ENCODE measurements at regions not wholly inside any gene's neighbourhood (a gene's known extent, or its start where the extent isn't known, plus 50 kb on each side); places are given as distances from the start of the nearest gene placed in this dataset.

DNA sequence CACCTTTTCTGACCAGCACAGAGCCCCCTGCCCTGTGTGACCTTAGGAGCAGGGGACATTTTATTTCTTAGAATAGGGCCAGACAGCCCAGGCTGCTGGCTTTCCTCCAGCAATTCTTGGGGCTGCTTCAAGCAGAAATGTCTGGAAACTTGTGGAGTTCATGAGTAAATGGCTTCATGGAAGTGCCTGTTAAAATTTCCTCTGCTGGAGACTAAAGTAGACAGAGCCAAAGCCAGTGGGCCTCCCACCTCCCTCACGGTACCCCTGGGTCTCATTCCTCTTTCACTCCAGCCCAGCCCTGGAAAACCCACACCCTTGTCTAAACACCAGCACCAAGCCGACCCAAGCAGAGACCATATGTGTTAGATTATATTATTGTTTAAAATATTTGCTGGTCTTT lies 505.5 kb upstream of the ZMIZ1 start:
- TF ChIP-seq CTCF (IDR thresholded peaks at IDR 0.05) = no peak
- TF ChIP-seq POLR2A (IDR thresholded peaks at IDR 0.05) = no peak
- TF ChIP-seq EP300 (IDR thresholded peaks at IDR 0.05) = no peak

Measured in tibial nerve (tissue), 4 donors.